HG03460 (cell line): ENCODE measurements at regions not wholly inside any gene's neighbourhood (a gene's known extent, or its start where the extent isn't known, plus 50 kb on each side); places are given as distances from the start of the nearest gene placed in this dataset.
"Not testable (repeated sequence)": the region's sequence is repeated elsewhere in the genome, so short reads cannot be mapped to it uniquely, and the experiment has no call there.

Experiments
- ATAC-seq: cut with Tn5 transposase; IDR thresholded peaks from one replicate; pipeline ENCODE4 v1.9.1; 2021; ENCODE audit not compliant: unreplicated experiment

GRCh38 chr2:3115301-3116042 lies 262.1 kb downstream of the EIPR1 start:
- no peak for ATAC-seq

GRCh38 chr2:3114406-3115185 lies 263.0 kb downstream of the EIPR1 start:
- no peak for ATAC-seq

GRCh38 chr2:3113769-3114168 lies 263.8 kb downstream of the EIPR1 start:
- ATAC-seq = no peak

- ATAC-seq = no peak
Observed at GRCh38 chr2:3113122-3113521, 264.5 kb downstream of the EIPR1 start.

GRCh38 chr2:3112553-3112952 lies 265.1 kb downstream of the EIPR1 start:
- ATAC-seq = no peak

GRCh38 chr2:3112131-3112530 lies 265.5 kb downstream of the EIPR1 start:
- ATAC-seq = no peak

GRCh38 chr2:3110994-3111666 lies 266.5 kb downstream of the EIPR1 start:
- no peak for ATAC-seq

GRCh38 chr2:3110555-3110954 lies 267.1 kb downstream of the EIPR1 start:
- ATAC-seq = no peak

- no peak for ATAC-seq
Observed at GRCh38 chr2:3108710-3109702, 268.6 kb downstream of the EIPR1 start.

- no peak for ATAC-seq
Observed at GRCh38 chr2:3108105-3108504, 269.5 kb downstream of the EIPR1 start.

GRCh38 chr2:3107567-3107966 lies 270.1 kb downstream of the EIPR1 start:
- ATAC-seq = no peak

GRCh38 chr2:3105814-3106569 lies 271.6 kb downstream of the EIPR1 start:
- ATAC-seq = no peak

GRCh38 chr2:3104958-3105813 lies 272.4 kb downstream of the EIPR1 start:
- not testable (repeated sequence) for ATAC-seq

GRCh38 chr2:3104261-3104660 lies 273.4 kb downstream of the EIPR1 start:
- ATAC-seq = no peak

GRCh38 chr2:3102922-3103569 lies 274.6 kb downstream of the EIPR1 start:
- ATAC-seq = no peak

- ATAC-seq = no peak
Observed at GRCh38 chr2:3102081-3102921, 275.3 kb downstream of the EIPR1 start.
